RWPE1 (cell line): ENCODE measurements at regions not wholly inside any gene's neighbourhood (a gene's known extent, or its start where the extent isn't known, plus 50 kb on each side); places are given as distances from the start of the nearest gene placed in this dataset.

Source experiments
- CTCF ChIA-PET: fragments of 350-600 bp; sonication (Branson Sonifier 250); formaldehyde crosslinking; extraction: SDS; loops from one replicate; lab custom pipeline; 2021; lab: Yijun Ruan, JAX
- POLR2A ChIA-PET: fragments of 400-600 bp; formaldehyde crosslinking; extraction: SDS; loops from one replicate; lab custom pipeline; 2020; ENCODE audit warnings: antibody characterized with exemption; ENCODE audit not compliant: low non-redundant PET; lab: Yijun Ruan, JAX
- DNase-seq: peaks from one replicate; pipeline ENCODE4 v3.0.0; 2012; ENCODE audit warnings: low spot score
- H3K27ac ChIP-seq: fragments of 450-650 bp; 2 replicates; pipeline ENCODE4 v1.5.1; 2017
- CTCF ChIP-seq: fragments of 450-650 bp; conservative IDR thresholded peaks from 2 replicates; pipeline ENCODE4 v1.5.1; 2017; ENCODE audit warnings: low read depth, mild to moderate bottlenecking

GRCh38 chr20:59412875-59413284 lies 112.5 kb downstream of the EDN3 start:
- DNase-seq, result no peak
- POLR2A ChIA-PET, result no interaction called here

GRCh38 chr20:59413326-59413865 lies 113.0 kb downstream of the EDN3 start:
- H3K27ac ChIP-seq, result no peak overlapping the region
- DNase-seq, result no peak
- CTCF ChIA-PET, result interaction anchor here (0.6 to 1.1 kb wide), 4 partner anchors 161 to 1816 kb away, joined by 3 to 7 read pairs (median 3); no protein-coding TSS in a partner anchor
- no peak for TF ChIP-seq CTCF
- POLR2A ChIA-PET, result no interaction called here

More at GRCh38 chr20:59412875-59413284, 112.5 kb downstream of the EDN3 start:
- TF ChIP-seq CTCF, result no peak
- no peak overlapping the region for H3K27ac ChIP-seq
- CTCF ChIA-PET, result interaction anchor here (0.7 to 1.1 kb wide), 3 partner anchors 205 to 1817 kb away, joined by 3 read pairs; no protein-coding TSS in a partner anchor

GRCh38 chr20:59414936-59415623 lies 114.7 kb downstream of the EDN3 start:
- DNase-seq, result no peak
- no peak overlapping the region for H3K27ac ChIP-seq
- no peak for TF ChIP-seq CTCF
- ChIA-PET POLR2A (no interaction called here), CTCF (interaction anchor here (0.7 kb wide), 1 partner anchor 560 kb away, joined by 3 read pairs; no protein-coding TSS in a partner anchor)

- H3K27ac ChIP-seq, result no peak overlapping the region
Measured at GRCh38 chr20:59416916-59417315, 116.5 kb downstream of the EDN3 start.

GRCh38 chr20:59421089-59421488 lies 120.7 kb downstream of the EDN3 start:
- H3K27ac ChIP-seq, result no peak overlapping the region
- no peak for TF ChIP-seq CTCF
- ChIA-PET POLR2A (no interaction called here), CTCF (interaction anchor here (1.1 kb wide), 1 partner anchor 34 kb away, joined by 3 read pairs; no protein-coding TSS in a partner anchor)
- no peak for DNase-seq

More at GRCh38 chr20:59416916-59417315, 116.5 kb downstream of the EDN3 start:
- no peak for TF ChIP-seq CTCF
- POLR2A ChIA-PET, result interaction anchor here (0.7 kb wide), 1 partner anchor 487 kb away, joined by 5 read pairs; no protein-coding TSS in a partner anchor
- CTCF ChIA-PET, result interaction anchor here (0.6 kb wide), 2 partner anchors 356 to 500 kb away, joined by 3 to 5 read pairs; no protein-coding TSS in a partner anchor
- no peak for DNase-seq

GRCh38 chr20:59421920-59422637 lies 121.7 kb downstream of the EDN3 start:
- no peak for TF ChIP-seq CTCF

More at GRCh38 chr20:59421920-59422637, 121.7 kb downstream of the EDN3 start:
- ChIA-PET CTCF (interaction anchor here (0.7 to 1.3 kb wide), 3 partner anchors 18 to 200 kb away, joined by 3 to 5 read pairs (median 3); no protein-coding TSS in a partner anchor), POLR2A (no interaction called here)
- DNase-seq, result no peak
- no peak overlapping the region for H3K27ac ChIP-seq
